ENCODE measurements at regions not wholly inside any gene's neighbourhood (a gene's known extent, or its start where the extent isn't known, plus 50 kb on each side); places are given as distances from the start of the nearest gene placed in this dataset.

GRCh38 chr17:77325577-77326075 is 184.9 kb downstream of the SEC14L1 start:
- intact Hi-C loops (cut with micrococcal nuclease; ENCODE audit: unreplicated experiment) = no loop called here
- no peak overlapping the region for H3K4me2 ChIP-seq
- no peaks in the 10 kb centered on the region for H3K27me3 ChIP-seq (ENCODE audit: insufficient read depth, low read depth)
- H3K4me3 ChIP-seq = no peak overlapping the region
- no peaks in the 10 kb centered on the region for H3K36me3 ChIP-seq (ENCODE audit: low read depth)
- no peak for DNase-seq
- H3K4me1 ChIP-seq (replicated peaks; ENCODE audit: insufficient read depth) = peaks cover 28% of the 10 kb centered on the region
- TF ChIP-seq CTCF (conservative IDR thresholded peaks at IDR 0.05) (no peak), EZH2 (IDR thresholded peaks at IDR 0.05; ENCODE audit: low read depth) (no peak)
- H3F3A ChIP-seq (ENCODE audit: insufficient read depth, low read depth) = peaks cover 38% of the 10 kb centered on the region; the same call in 1 of the 2 replicates
- no TSS peak for BruUV-seq (replicated peaks)
- no peak overlapping the region for H2AFZ ChIP-seq
- H3K79me2 ChIP-seq (ENCODE audit: low read depth) = peaks cover 76% of the 10 kb centered on the region
- ChIA-PET POLR2A (ENCODE audit: unreplicated experiment) (interaction anchor here (0.7 kb wide), 2 partner anchors 202 to 453 kb away, joined by 6 to 27 read pairs; no protein-coding TSS in a partner anchor), CTCF (no interaction called here)
- H3K9me3 ChIP-seq (ENCODE audit: insufficient read depth, low read depth) = no peaks in the 10 kb centered on the region
- H3K27ac ChIP-seq = no peak overlapping the region
- peaks cover 38% of the 10 kb centered on the region for H4K20me1 ChIP-seq (ENCODE audit: insufficient read depth)
- no peaks in the 10 kb centered on the region for H3K9me2 ChIP-seq (ENCODE audit: insufficient read depth)

- no peaks in the 10 kb centered on the region for H3K27me3 ChIP-seq (ENCODE audit: insufficient read depth, low read depth)
- H3K36me3 ChIP-seq (ENCODE audit: low read depth) = no peaks in the 10 kb centered on the region
- H3F3A ChIP-seq (ENCODE audit: insufficient read depth, low read depth) = peaks cover 38% of the 10 kb centered on the region; the same call in 1 of the 2 replicates
- no peaks in the 10 kb centered on the region for H3K9me2 ChIP-seq (ENCODE audit: insufficient read depth)
- H3K27ac ChIP-seq = no peak overlapping the region
- ChIA-PET CTCF (no interaction called here), POLR2A (ENCODE audit: unreplicated experiment) (interaction anchor here (0.7 kb wide), 1 partner anchor 454 kb away, joined by 27 read pairs; no protein-coding TSS in a partner anchor)
- no peaks in the 10 kb centered on the region for H3K9me3 ChIP-seq (ENCODE audit: insufficient read depth, low read depth)
- no peak overlapping the region for H3K4me3 ChIP-seq
- intact Hi-C loops (cut with micrococcal nuclease; ENCODE audit: unreplicated experiment) = no loop called here
- H3K4me1 ChIP-seq (replicated peaks; ENCODE audit: insufficient read depth) = peaks cover 28% of the 10 kb centered on the region
- TF ChIP-seq CTCF (conservative IDR thresholded peaks at IDR 0.05) (no peak), EZH2 (IDR thresholded peaks at IDR 0.05; ENCODE audit: low read depth) (no peak)
- no TSS peak for BruUV-seq (replicated peaks)
- H2AFZ ChIP-seq = no peak overlapping the region
- peaks cover 71% of the 10 kb centered on the region for H3K79me2 ChIP-seq (ENCODE audit: low read depth)
- peaks cover 38% of the 10 kb centered on the region for H4K20me1 ChIP-seq (ENCODE audit: insufficient read depth)
- no peak overlapping the region for H3K4me2 ChIP-seq
- no peak for DNase-seq
Observed at GRCh38 chr17:77326076-77326591, 185.4 kb downstream of the SEC14L1 start.

GRCh38 chr17:77326636-77327035 is 185.9 kb downstream of the SEC14L1 start:
- no peaks in the 10 kb centered on the region for H3K9me2 ChIP-seq (ENCODE audit: insufficient read depth)
- H3K79me2 ChIP-seq (ENCODE audit: low read depth) = peaks cover 67% of the 10 kb centered on the region
- CTCF ChIA-PET = no interaction called here
- no peak overlapping the region for H3K4me3 ChIP-seq
- H2AFZ ChIP-seq = no peak overlapping the region
- peaks cover 38% of the 10 kb centered on the region for H4K20me1 ChIP-seq (ENCODE audit: insufficient read depth)
- POLR2A ChIA-PET (ENCODE audit: unreplicated experiment) = no interaction called here
- H3K27me3 ChIP-seq (ENCODE audit: insufficient read depth, low read depth) = no peaks in the 10 kb centered on the region
- H3K9me3 ChIP-seq (ENCODE audit: insufficient read depth, low read depth) = no peaks in the 10 kb centered on the region
- H3F3A ChIP-seq (ENCODE audit: insufficient read depth, low read depth) = peaks cover 37% of the 10 kb centered on the region; the same call in 1 of the 2 replicates
- H3K4me1 ChIP-seq (replicated peaks; ENCODE audit: insufficient read depth) = peaks cover 31% of the 10 kb centered on the region
- intact Hi-C loops (cut with micrococcal nuclease; ENCODE audit: unreplicated experiment) = no loop called here
- H3K27ac ChIP-seq = no peak overlapping the region
- DNase-seq = no peak
- no peak for TF ChIP-seq CTCF (conservative IDR thresholded peaks at IDR 0.05)
- no peak for TF ChIP-seq EZH2 (IDR thresholded peaks at IDR 0.05; ENCODE audit: low read depth)
- BruUV-seq (replicated peaks) = no TSS peak
- H3K4me2 ChIP-seq = no peak overlapping the region
- H3K36me3 ChIP-seq (ENCODE audit: low read depth) = no peaks in the 10 kb centered on the region
